ENCODE measurements at regions not wholly inside any gene's neighbourhood (a gene's known extent, or its start where the extent isn't known, plus 50 kb on each side); places are given as distances from the start of the nearest gene placed in this dataset.

DNA sequence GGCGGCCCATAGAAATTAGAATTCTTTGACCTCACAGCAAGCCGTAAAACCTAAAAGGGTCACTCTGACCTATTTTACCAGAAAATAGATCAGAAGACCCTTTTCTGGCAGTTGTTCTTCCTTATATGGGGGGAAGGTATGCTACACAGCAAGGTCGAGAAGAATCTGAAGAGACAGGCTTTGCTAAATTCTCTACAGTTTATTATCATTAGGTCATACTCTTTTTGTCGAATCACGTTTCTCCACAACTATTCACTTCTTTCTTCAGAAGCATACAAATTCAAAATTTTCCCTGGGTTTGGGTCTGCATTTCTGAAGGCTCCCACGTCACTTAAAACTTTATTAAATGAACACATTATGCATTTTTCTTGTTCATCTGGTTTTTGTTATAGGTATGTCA lies 229.5 kb upstream of the GRM7 start:
- dilution Hi-C loops (cut with MboI; ENCODE audit: extremely low pct_ligation_motif_present, low sequenced_read_pairs) (no loop called here), intact Hi-C loops (cut with micrococcal nuclease) (no loop called here)
- Histone ChIP-seq H3K36me3 (ENCODE audit: control insufficient read depth in 2 of 2, extremely low read depth in 1 of 2, insufficient read depth in 2 of 2, low read length in 2 of 2) (no peaks in the 10 kb centered on the region), H3K4me3 (replicated peaks in 1 of 3; ENCODE audit: insufficient read depth in 1 of 3, low read depth in 1 of 3, low read length in 3 of 3) (no peak overlapping the region), H3K27ac (ENCODE audit: insufficient read depth, low read depth, low read length) (no peak overlapping the region), H3K27me3 (ENCODE audit: control insufficient read depth in 2 of 2, insufficient read depth in 2 of 2, low read length in 2 of 2) (no peaks in the 10 kb centered on the region), H3K4me2 (ENCODE audit: insufficient read depth, low read length) (no peak overlapping the region), H2AFZ (ENCODE audit: low read depth, low read length) (no peak overlapping the region), H3K79me2 (ENCODE audit: control insufficient read depth, insufficient read depth, low read length) (no peaks in the 10 kb centered on the region), H3K4me1 (ENCODE audit: control insufficient read depth, extremely low read depth, insufficient read depth, low read length) (no peaks in the 10 kb centered on the region), H3K9me3 (replicated peaks; ENCODE audit: control insufficient read depth, insufficient read depth, low read length) (no peaks in the 10 kb centered on the region), H3K9me1 (replicated peaks; ENCODE audit: control insufficient read depth, extremely low read depth, insufficient read depth, low read length) (no peaks in the 10 kb centered on the region), H4K20me1 (replicated peaks; ENCODE audit: control insufficient read depth, extremely low read depth, insufficient read depth, low read length) (no peaks in the 10 kb centered on the region), H3K9ac (replicated peaks; ENCODE audit: extremely low read depth, insufficient read depth, low read length) (no peak overlapping the region)
- POLR2A ChIA-PET: no interaction called here
- FAIRE-seq: no peak
- DNase-seq (ENCODE audit: low read depth, low spot score): no peak
- no peak for TF ChIP-seq POLR2A (IDR thresholded peaks at IDR 0.05; ENCODE audit: low read depth, low read length)
- TF ChIP-seq, protein P1, sequence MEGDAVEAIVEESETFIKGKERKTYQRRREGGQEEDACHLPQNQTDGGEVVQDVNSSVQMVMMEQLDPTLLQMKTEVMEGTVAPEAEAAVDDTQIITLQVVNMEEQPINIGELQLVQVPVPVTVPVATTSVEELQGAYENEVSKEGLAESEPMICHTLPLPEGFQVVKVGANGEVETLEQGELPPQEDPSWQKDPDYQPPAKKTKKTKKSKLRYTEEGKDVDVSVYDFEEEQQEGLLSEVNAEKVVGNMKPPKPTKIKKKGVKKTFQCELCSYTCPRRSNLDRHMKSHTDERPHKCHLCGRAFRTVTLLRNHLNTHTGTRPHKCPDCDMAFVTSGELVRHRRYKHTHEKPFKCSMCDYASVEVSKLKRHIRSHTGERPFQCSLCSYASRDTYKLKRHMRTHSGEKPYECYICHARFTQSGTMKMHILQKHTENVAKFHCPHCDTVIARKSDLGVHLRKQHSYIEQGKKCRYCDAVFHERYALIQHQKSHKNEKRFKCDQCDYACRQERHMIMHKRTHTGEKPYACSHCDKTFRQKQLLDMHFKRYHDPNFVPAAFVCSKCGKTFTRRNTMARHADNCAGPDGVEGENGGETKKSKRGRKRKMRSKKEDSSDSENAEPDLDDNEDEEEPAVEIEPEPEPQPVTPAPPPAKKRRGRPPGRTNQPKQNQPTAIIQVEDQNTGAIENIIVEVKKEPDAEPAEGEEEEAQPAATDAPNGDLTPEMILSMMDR (IDR thresholded peaks at IDR 0.05; ENCODE audit: extremely low read depth in 1 of 2, insufficient read depth in 1 of 2, low read depth in 1 of 2, low read length in 2 of 2): no peak
- TF ChIP-seq FOS (IDR thresholded peaks at IDR 0.05; ENCODE audit: borderline replicate concordance, insufficient read depth, low read length): no peak
- TF ChIP-seq EZH2 (IDR thresholded peaks at IDR 0.05; ENCODE audit: borderline replicate concordance, low read depth, low read length, severe bottlenecking): no peak
- TF ChIP-seq JUN (IDR thresholded peaks at IDR 0.05; ENCODE audit: borderline replicate concordance, insufficient read depth, insufficient read length, low read depth): no peak
- TF ChIP-seq, protein P2, sequence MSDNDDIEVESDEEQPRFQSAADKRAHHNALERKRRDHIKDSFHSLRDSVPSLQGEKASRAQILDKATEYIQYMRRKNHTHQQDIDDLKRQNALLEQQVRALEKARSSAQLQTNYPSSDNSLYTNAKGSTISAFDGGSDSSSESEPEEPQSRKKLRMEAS (IDR thresholded peaks at IDR 0.05; ENCODE audit: insufficient read depth, insufficient read length): no peak
- no peak for TF ChIP-seq MYC (IDR thresholded peaks at IDR 0.05; ENCODE audit: low read depth, low read length)
- no peak for TF ChIP-seq POLR2AphosphoS5 (IDR thresholded peaks at IDR 0.05; ENCODE audit: insufficient read depth, low read depth, low read length)
- TF ChIP-seq GATA2 (IDR thresholded peaks at IDR 0.05; ENCODE audit: insufficient read depth, insufficient read length, low read depth, low read length): no peak
- no TSS peak for BruUV-seq (replicated peaks)
- CTCF ChIA-PET: no interaction called here

All from endothelial cell of umbilical vein (primary cell).